ENCODE measurements at regions not wholly inside any gene's neighbourhood (a gene's known extent, or its start where the extent isn't known, plus 50 kb on each side); places are given as distances from the start of the nearest gene placed in this dataset.

- DNase-seq: peak; percentile 39
Observed at GRCh38 chr3:154018100-154018696, 103.0 kb upstream of the ARHGEF26 start.

GRCh38 chr3:154022606-154023005, 98.6 kb upstream of the ARHGEF26 start:
- DNase-seq: no peak

- DNase-seq: no peak
Observed at GRCh38 chr3:154023148-154023547, 98.0 kb upstream of the ARHGEF26 start.

GRCh38 chr3:154025007-154025406, 96.2 kb upstream of the ARHGEF26 start:
- DNase-seq: no peak

- no peak for DNase-seq
Observed at GRCh38 chr3:154029926-154030325, 91.3 kb upstream of the ARHGEF26 start.

GRCh38 chr3:154034797-154035330, 86.3 kb upstream of the ARHGEF26 start:
- no peak for DNase-seq

- no peak for DNase-seq
Observed at GRCh38 chr3:154040283-154040682, 80.9 kb upstream of the ARHGEF26 start.

GRCh38 chr3:154044671-154045070, 76.5 kb upstream of the ARHGEF26 start:
- no peak for DNase-seq

- DNase-seq: no peak
Observed at GRCh38 chr3:154050216-154050615, 71.0 kb upstream of the ARHGEF26 start.

GRCh38 chr3:154050766-154051165, 70.4 kb upstream of the ARHGEF26 start:
- no peak for DNase-seq

- DNase-seq: no peak
Observed at GRCh38 chr3:154059833-154060232, 61.4 kb upstream of the ARHGEF26 start.

- DNase-seq: no peak
Observed at GRCh38 chr3:154060238-154061000, 60.8 kb upstream of the ARHGEF26 start.

GRCh38 chr3:154061001-154061370, 60.2 kb upstream of the ARHGEF26 start:
- DNase-seq: no peak

GRCh38 chr3:154062513-154062912, 58.7 kb upstream of the ARHGEF26 start:
- DNase-seq: no peak

- no peak for DNase-seq
Observed at GRCh38 chr3:154071146-154071545, 50.0 kb upstream of the ARHGEF26 start.

All from CD4-positive, alpha-beta T cell treated with Interleukin-17A for 4 hours (primary cell).